ENCODE measurements at regions not wholly inside any gene's neighbourhood (a gene's known extent, or its start where the extent isn't known, plus 50 kb on each side); places are given as distances from the start of the nearest gene placed in this dataset.
"Not testable (repeated sequence)": the region's sequence is repeated elsewhere in the genome, so short reads cannot be mapped to it uniquely, and the experiment has no call there.

DNA sequence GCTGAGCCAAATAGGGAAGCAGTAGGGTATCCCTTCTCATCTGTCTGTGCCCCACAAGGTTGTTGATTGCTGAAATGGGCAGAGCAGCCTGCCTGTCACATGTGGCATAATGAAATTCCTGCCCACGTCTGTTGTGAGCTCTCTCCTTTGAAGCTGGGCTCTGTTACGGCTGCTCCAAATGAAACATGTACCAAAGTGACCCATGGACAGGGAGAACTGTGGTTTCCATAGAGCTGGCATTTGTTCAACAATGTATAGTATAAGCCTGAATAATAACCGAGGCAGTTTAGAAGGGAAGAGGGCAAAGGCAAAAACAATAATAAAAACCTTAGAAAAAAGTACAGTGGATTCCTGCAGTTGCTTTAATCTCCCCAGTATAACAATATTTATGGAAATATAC is 149.7 kb downstream of the LYPLAL1 start:
- no peak overlapping the region for H3K27ac ChIP-seq (ENCODE audit: low read depth, low read length, severe bottlenecking)
- 94% methylated on average over 2 of the region's 3 CpGs; no CpG with 5 or more reads in 1 of the 2 experiments for WGBS, 2 experiments (ENCODE audit: insufficient coverage in 2 of 2)
- H3K4me3 ChIP-seq (ENCODE audit: extremely low read depth, insufficient read depth, low read length, poor library complexity, severe bottlenecking): no peak overlapping the region
- H3K4me1 ChIP-seq (ENCODE audit: control insufficient read depth, insufficient read depth, low read length, poor library complexity, severe bottlenecking): peaks cover 15% of the 10 kb centered on the region
- H3K36me3 ChIP-seq (ENCODE audit: control insufficient read depth, insufficient read depth, low read length): no peaks in the 10 kb centered on the region
- peaks cover 15% of the 10 kb centered on the region for H3K9me3 ChIP-seq (ENCODE audit: control insufficient read depth, low read length)

GRCh38 chr1:219322766-219323165 is 149.1 kb downstream of the LYPLAL1 start:
- no peak overlapping the region for H3K4me3 ChIP-seq (ENCODE audit: extremely low read depth, insufficient read depth, low read length, poor library complexity, severe bottlenecking)
- 89 to 100% methylated on average over 1 to 3 of the region's 3 CpGs for WGBS, 2 experiments (ENCODE audit: insufficient coverage in 2 of 2)
- H3K27ac ChIP-seq (ENCODE audit: low read depth, low read length, severe bottlenecking): no peak overlapping the region
- peaks cover 10% of the 10 kb centered on the region for H3K9me3 ChIP-seq (ENCODE audit: control insufficient read depth, low read length)
- H3K36me3 ChIP-seq (ENCODE audit: control insufficient read depth, insufficient read depth, low read length): no peaks in the 10 kb centered on the region
- peaks cover 15% of the 10 kb centered on the region for H3K4me1 ChIP-seq (ENCODE audit: control insufficient read depth, insufficient read depth, low read length, poor library complexity, severe bottlenecking)

GRCh38 chr1:219320563-219320962 is 146.9 kb downstream of the LYPLAL1 start:
- not testable (repeated sequence) for H3K27ac ChIP-seq (ENCODE audit: low read depth, low read length, severe bottlenecking); H3K4me3 ChIP-seq (ENCODE audit: extremely low read depth, insufficient read depth, low read length, poor library complexity, severe bottlenecking)

GRCh38 chr1:219318826-219319225 is 145.1 kb downstream of the LYPLAL1 start:
- Histone ChIP-seq H3K27ac (ENCODE audit: low read depth, low read length, severe bottlenecking) (no peak overlapping the region), H3K9me3 (ENCODE audit: control insufficient read depth, low read length) (peaks cover 17% of the 10 kb centered on the region), H3K36me3 (ENCODE audit: control insufficient read depth, insufficient read depth, low read length) (no peaks in the 10 kb centered on the region), H3K4me3 (ENCODE audit: extremely low read depth, insufficient read depth, low read length, poor library complexity, severe bottlenecking) (no peak overlapping the region), H3K4me1 (ENCODE audit: control insufficient read depth, insufficient read depth, low read length, poor library complexity, severe bottlenecking) (no peaks in the 10 kb centered on the region)
- WGBS, 2 experiments (ENCODE audit: insufficient coverage in 2 of 2): 90 to 100% methylated on average over 3 of the region's 4 CpGs

More at GRCh38 chr1:219320563-219320962, 146.9 kb downstream of the LYPLAL1 start:
- peaks cover 13% of the 10 kb centered on the region for H3K4me1 ChIP-seq (ENCODE audit: control insufficient read depth, insufficient read depth, low read length, poor library complexity, severe bottlenecking)
- H3K36me3 ChIP-seq (ENCODE audit: control insufficient read depth, insufficient read depth, low read length); H3K9me3 ChIP-seq (ENCODE audit: control insufficient read depth, low read length): not testable (repeated sequence)
- WGBS, 2 experiments (ENCODE audit: insufficient coverage in 2 of 2): no CpG with 5 or more reads among the region's 5 CpGs

GRCh38 chr1:219317762-219318353 is 144.2 kb downstream of the LYPLAL1 start:
- no peak overlapping the region for H3K27ac ChIP-seq (ENCODE audit: low read depth, low read length, severe bottlenecking)
- H3K4me3 ChIP-seq (ENCODE audit: extremely low read depth, insufficient read depth, low read length, poor library complexity, severe bottlenecking): no peak overlapping the region
- WGBS, 2 experiments (ENCODE audit: insufficient coverage in 2 of 2): 42 to 59% methylated on average over 2 of the region's 3 CpGs
- no peaks in the 10 kb centered on the region for H3K36me3 ChIP-seq (ENCODE audit: control insufficient read depth, insufficient read depth, low read length)
- H3K4me1 ChIP-seq (ENCODE audit: control insufficient read depth, insufficient read depth, low read length, poor library complexity, severe bottlenecking): peaks cover 4% of the 10 kb centered on the region
- peaks cover 17% of the 10 kb centered on the region for H3K9me3 ChIP-seq (ENCODE audit: control insufficient read depth, low read length)

DNA sequence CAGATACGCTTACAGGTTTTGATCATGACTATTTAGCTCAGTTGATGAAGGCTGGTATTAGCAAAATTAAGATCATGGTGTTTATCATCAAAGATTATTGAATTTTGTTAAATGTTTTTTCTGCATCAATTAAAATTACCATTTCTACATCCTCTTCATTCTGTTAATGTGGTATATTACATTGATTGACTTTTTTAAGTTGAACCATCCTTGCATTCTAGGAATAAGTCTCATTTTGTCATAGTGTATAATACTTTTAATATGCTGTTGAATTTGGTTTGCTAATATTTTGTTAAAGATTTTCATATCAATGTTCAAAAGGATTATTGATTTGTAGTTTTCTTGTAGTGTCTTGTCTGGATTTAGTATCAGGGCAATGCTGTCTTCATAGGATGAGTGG is 142.4 kb downstream of the LYPLAL1 start:
- WGBS, 2 experiments (ENCODE audit: insufficient coverage in 2 of 2): no CpG with 5 or more reads among the region's 1 CpG
- Histone ChIP-seq H3K4me1 (ENCODE audit: control insufficient read depth, insufficient read depth, low read length, poor library complexity, severe bottlenecking) (peaks cover 10% of the 10 kb centered on the region), H3K9me3 (ENCODE audit: control insufficient read depth, low read length) (peaks cover 17% of the 10 kb centered on the region), H3K36me3 (ENCODE audit: control insufficient read depth, insufficient read depth, low read length) (no peaks in the 10 kb centered on the region), H3K27ac (ENCODE audit: low read depth, low read length, severe bottlenecking) (no peak overlapping the region), H3K4me3 (ENCODE audit: extremely low read depth, insufficient read depth, low read length, poor library complexity, severe bottlenecking) (no peak overlapping the region)

- no peak overlapping the region for H3K27ac ChIP-seq (ENCODE audit: low read depth, low read length, severe bottlenecking)
- peaks cover 18% of the 10 kb centered on the region for H3K9me3 ChIP-seq (ENCODE audit: control insufficient read depth, low read length)
- WGBS, 2 experiments (ENCODE audit: insufficient coverage in 2 of 2): no CpG with 5 or more reads among the region's 2 CpGs
- no peaks in the 10 kb centered on the region for H3K36me3 ChIP-seq (ENCODE audit: control insufficient read depth, insufficient read depth, low read length)
- no peak overlapping the region for H3K4me3 ChIP-seq (ENCODE audit: extremely low read depth, insufficient read depth, low read length, poor library complexity, severe bottlenecking)
- H3K4me1 ChIP-seq (ENCODE audit: control insufficient read depth, insufficient read depth, low read length, poor library complexity, severe bottlenecking): peaks cover 20% of the 10 kb centered on the region
Measured at GRCh38 chr1:219313961-219314360, 140.3 kb downstream of the LYPLAL1 start.

DNA sequence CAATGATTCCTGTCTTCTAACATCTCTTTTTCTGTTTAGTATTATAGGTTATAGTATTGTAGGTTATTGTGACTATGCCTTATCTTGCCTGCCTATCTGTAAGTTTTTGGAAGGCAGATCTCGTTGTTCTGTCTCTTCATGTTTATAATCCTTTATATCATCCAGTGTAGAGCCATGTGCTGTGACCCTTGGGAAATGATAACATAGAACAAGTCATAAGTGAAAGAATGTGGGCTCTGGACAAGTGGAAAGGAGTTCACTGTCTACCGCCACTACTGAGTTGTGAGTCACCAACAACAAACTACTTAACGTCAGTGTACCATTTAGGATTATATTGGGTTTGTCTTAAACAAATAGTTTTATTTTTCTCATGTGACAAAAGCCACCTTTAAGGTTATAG is 139.3 kb downstream of the LYPLAL1 start:
- no peak overlapping the region for H3K4me3 ChIP-seq (ENCODE audit: extremely low read depth, insufficient read depth, low read length, poor library complexity, severe bottlenecking)
- peaks cover 20% of the 10 kb centered on the region for H3K4me1 ChIP-seq (ENCODE audit: control insufficient read depth, insufficient read depth, low read length, poor library complexity, severe bottlenecking)
- no CpG with 5 or more reads among the region's 3 CpGs for WGBS, 2 experiments (ENCODE audit: insufficient coverage in 2 of 2)
- H3K9me3 ChIP-seq (ENCODE audit: control insufficient read depth, low read length): peaks cover 26% of the 10 kb centered on the region
- H3K27ac ChIP-seq (ENCODE audit: low read depth, low read length, severe bottlenecking): no peak overlapping the region
- no peaks in the 10 kb centered on the region for H3K36me3 ChIP-seq (ENCODE audit: control insufficient read depth, insufficient read depth, low read length)

DNA sequence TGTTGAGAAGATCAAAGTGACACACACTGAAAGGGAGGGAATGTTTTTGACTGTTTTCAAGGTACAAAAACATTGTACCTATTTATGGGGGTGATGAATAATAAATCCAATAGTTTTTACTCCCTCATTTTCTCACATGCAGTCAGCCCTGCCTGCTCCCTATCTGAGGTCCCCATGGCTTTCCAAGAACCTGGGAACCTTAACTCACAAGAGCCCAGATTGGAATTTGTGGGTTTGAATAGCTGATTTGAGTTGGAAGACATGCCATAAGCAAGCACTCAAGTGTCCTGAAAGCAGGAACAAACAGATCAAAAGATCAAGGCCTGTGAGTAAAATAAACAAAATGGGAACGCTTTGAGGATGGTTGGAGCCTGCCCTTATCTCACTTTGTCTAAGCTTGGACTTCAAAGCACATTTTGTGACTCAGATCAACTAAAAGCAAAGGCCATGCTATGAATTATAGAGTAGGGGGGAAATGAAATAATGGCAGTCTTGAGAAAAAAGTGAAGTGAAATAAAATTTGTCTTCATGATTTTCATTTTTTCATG is 136.6 kb downstream of the LYPLAL1 start:
- H3K36me3 ChIP-seq (ENCODE audit: control insufficient read depth, insufficient read depth, low read length): no peaks in the 10 kb centered on the region
- 0 to 17% methylated on average over 1 of the region's 1 CpG for WGBS, 2 experiments (ENCODE audit: insufficient coverage in 2 of 2)
- H3K4me3 ChIP-seq (ENCODE audit: extremely low read depth, insufficient read depth, low read length, poor library complexity, severe bottlenecking): no peak overlapping the region
- peak overlapping the region; percentile 78 for H3K27ac ChIP-seq (ENCODE audit: low read depth, low read length, severe bottlenecking)
- H3K4me1 ChIP-seq (ENCODE audit: control insufficient read depth, insufficient read depth, low read length, poor library complexity, severe bottlenecking): peaks cover 20% of the 10 kb centered on the region
- peaks cover 25% of the 10 kb centered on the region for H3K9me3 ChIP-seq (ENCODE audit: control insufficient read depth, low read length)

- WGBS, 2 experiments (ENCODE audit: insufficient coverage in 2 of 2): 96 to 98% methylated on average over 4 of the region's 4 CpGs
- Histone ChIP-seq H3K27ac (ENCODE audit: low read depth, low read length, severe bottlenecking) (no peak overlapping the region), H3K9me3 (ENCODE audit: control insufficient read depth, low read length) (peaks cover 19% of the 10 kb centered on the region), H3K4me1 (ENCODE audit: control insufficient read depth, insufficient read depth, low read length, poor library complexity, severe bottlenecking) (peaks cover 26% of the 10 kb centered on the region), H3K36me3 (ENCODE audit: control insufficient read depth, insufficient read depth, low read length) (no peaks in the 10 kb centered on the region), H3K4me3 (ENCODE audit: extremely low read depth, insufficient read depth, low read length, poor library complexity, severe bottlenecking) (no peak overlapping the region)
Measured at GRCh38 chr1:219308367-219308766, 134.7 kb downstream of the LYPLAL1 start.
